PFSK-1 (cell line): ENCODE measurements at regions not wholly inside any gene's neighbourhood (a gene's known extent, or its start where the extent isn't known, plus 50 kb on each side); places are given as distances from the start of the nearest gene placed in this dataset.

Experiments used
- FOXP2 ChIP-seq: optimal IDR thresholded peaks from 2 replicates; pipeline ENCODE3; 2011; ENCODE audit warnings: borderline replicate concordance, control low read depth, inconsistent platforms; ENCODE audit not compliant: insufficient read depth; ENCODE audit errors: extremely low read length, extremely low read depth
- POLR2AphosphoS5 ChIP-seq: IDR thresholded peaks from 2 replicates; pipeline ENCODE4 v1.6.1; 2012; ENCODE audit warnings: low read depth, mild to moderate bottlenecking, control low read depth, low read length, moderate library complexity
- SIN3A ChIP-seq: IDR thresholded peaks from 2 replicates; pipeline ENCODE4 v1.6.1; 2012; ENCODE audit warnings: mild to moderate bottlenecking, low read length, moderate library complexity, borderline replicate concordance; ENCODE audit not compliant: insufficient read depth
- TAF1 ChIP-seq: IDR thresholded peaks from 2 replicates; pipeline ENCODE4 v1.6.1; 2012; ENCODE audit warnings: low read length, control low read depth, borderline replicate concordance; ENCODE audit not compliant: insufficient read depth
- TF ChIP-seq, protein P1 (sequence below), 2 experiments: IDR thresholded peaks; 2 replicates each; pipeline versions ENCODE4 v1.6.1 to v1.8.0; 2011 to 2012; ENCODE audit warnings: low read depth in 2 of 2, low read length in 2 of 2, control low read depth in 1 of 2, inconsistent platforms in 1 of 2, mild to moderate bottlenecking in 1 of 2, moderate library complexity in 1 of 2; ENCODE audit not compliant: insufficient read depth in 1 of 2

DNA sequence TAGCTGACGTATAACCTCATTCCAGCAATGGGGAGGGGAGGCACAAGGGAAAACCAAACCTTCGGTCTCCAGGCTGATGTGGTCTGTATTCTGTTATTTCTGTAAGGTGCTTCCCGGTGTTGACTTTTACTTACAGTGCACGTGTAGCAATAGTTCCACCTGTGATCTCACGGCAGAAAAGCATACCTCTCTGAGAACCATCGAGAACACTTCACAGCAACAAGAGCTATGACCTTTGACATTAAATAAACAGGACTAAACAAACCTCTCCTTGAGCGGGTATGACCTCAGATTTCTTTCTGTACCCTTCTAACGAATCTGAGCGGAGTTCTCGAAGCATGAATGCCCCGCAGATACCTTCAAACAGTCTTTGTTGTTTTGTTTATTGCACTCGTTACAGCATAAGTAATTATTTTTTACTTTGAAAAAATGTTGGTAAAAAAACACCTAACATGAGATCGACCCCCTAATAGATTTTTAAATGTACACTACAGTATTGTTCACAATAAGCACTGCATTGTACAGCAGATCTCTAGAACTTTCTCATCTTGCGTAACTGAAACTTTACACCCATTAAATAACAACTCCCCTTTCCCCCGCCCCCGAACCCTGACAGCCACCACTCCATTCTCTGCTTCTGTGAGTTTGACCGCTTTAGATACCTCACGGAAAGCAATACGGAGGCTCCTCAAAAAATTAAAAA lies 282.3 kb downstream of the GATA3 start:
- TF ChIP-seq SIN3A (no peak), TAF1 (no peak), POLR2AphosphoS5 (no peak), FOXP2 (no peak)
- TF ChIP-seq, protein P1, sequence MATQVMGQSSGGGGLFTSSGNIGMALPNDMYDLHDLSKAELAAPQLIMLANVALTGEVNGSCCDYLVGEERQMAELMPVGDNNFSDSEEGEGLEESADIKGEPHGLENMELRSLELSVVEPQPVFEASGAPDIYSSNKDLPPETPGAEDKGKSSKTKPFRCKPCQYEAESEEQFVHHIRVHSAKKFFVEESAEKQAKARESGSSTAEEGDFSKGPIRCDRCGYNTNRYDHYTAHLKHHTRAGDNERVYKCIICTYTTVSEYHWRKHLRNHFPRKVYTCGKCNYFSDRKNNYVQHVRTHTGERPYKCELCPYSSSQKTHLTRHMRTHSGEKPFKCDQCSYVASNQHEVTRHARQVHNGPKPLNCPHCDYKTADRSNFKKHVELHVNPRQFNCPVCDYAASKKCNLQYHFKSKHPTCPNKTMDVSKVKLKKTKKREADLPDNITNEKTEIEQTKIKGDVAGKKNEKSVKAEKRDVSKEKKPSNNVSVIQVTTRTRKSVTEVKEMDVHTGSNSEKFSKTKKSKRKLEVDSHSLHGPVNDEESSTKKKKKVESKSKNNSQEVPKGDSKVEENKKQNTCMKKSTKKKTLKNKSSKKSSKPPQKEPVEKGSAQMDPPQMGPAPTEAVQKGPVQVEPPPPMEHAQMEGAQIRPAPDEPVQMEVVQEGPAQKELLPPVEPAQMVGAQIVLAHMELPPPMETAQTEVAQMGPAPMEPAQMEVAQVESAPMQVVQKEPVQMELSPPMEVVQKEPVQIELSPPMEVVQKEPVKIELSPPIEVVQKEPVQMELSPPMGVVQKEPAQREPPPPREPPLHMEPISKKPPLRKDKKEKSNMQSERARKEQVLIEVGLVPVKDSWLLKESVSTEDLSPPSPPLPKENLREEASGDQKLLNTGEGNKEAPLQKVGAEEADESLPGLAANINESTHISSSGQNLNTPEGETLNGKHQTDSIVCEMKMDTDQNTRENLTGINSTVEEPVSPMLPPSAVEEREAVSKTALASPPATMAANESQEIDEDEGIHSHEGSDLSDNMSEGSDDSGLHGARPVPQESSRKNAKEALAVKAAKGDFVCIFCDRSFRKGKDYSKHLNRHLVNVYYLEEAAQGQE (IDR thresholded peaks at IDR 0.05; ENCODE audit: insufficient read depth in 1 of 2, low read depth in 2 of 2, low read length in 2 of 2): no peak

DNA sequence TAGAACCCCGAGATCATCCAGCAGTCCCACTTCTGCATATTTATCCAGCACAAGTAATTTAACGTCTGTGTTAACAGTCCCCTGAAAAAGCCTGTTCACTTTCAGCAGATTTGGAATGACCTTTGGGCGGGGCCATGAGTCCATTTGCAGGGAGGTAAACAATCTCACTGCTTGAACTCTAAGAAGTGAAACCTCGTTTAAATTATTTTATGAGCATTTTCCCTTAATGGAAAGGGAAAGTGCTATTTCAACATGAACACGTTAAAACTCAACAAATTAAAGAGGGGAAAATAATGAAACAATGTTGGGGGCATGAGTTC lies 282.8 kb downstream of the GATA3 start:
- TF ChIP-seq POLR2AphosphoS5 (no peak), SIN3A (no peak), FOXP2 (no peak), TAF1 (no peak)
- TF ChIP-seq, protein P1 (IDR thresholded peaks at IDR 0.05; ENCODE audit: insufficient read depth in 1 of 2, low read depth in 2 of 2, low read length in 2 of 2): no peak

DNA sequence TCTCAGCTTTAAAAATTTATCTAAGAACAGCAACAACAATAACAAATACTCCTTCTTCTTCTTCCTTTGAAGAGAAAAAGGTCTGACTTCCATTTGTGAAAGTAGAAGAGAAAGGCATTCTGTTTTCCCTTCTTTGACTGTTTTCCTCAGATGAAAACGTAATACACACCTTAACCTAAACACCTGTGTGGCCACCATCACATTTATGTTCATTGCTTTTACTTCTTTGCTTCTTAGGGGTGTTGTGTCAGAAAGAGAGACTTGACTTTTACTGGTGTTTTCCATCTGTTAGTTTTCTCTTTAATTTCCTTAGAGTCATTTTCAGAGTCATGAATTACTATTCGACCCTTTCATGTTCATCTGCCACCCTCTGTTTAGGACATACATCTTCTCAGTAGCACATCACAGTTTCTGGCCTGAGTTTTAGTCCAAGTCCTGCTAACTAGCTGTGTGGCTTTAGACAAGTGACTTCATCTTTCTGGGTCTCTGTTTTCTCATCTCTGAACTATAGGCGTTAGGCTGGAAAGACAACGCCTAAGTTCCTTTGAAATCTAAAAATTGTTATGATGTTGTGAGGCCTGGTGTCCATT lies 283.8 kb downstream of the GATA3 start:
- TF ChIP-seq, protein P1 (IDR thresholded peaks at IDR 0.05; ENCODE audit: insufficient read depth in 1 of 2, low read depth in 2 of 2, low read length in 2 of 2): no peak
- TF ChIP-seq SIN3A (no peak), POLR2AphosphoS5 (no peak), FOXP2 (no peak), TAF1 (no peak)

DNA sequence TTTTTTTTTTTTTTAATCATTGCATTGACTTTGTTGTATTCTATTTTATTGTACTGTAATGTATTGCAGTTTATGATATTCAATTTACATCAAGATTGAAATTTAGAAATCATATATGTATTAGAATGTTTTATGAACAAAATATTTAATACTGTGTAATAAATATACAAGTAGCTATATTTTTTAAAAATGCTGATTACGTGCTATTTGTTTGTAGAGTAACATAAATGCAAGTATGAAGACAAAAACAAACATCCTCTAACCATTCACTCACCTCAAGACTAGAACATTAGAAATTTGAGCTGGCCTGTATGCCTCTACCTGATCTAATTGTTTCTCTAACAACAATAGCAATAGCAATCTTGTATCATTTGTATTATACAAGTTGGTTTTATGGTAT lies 290.3 kb downstream of the GATA3 start:
- TF ChIP-seq, protein P1 (IDR thresholded peaks at IDR 0.05; ENCODE audit: insufficient read depth in 1 of 2, low read depth in 2 of 2, low read length in 2 of 2): no peak
- TF ChIP-seq POLR2AphosphoS5: no peak
- TF ChIP-seq TAF1: no peak
- TF ChIP-seq SIN3A: no peak
- TF ChIP-seq FOXP2: no peak

DNA sequence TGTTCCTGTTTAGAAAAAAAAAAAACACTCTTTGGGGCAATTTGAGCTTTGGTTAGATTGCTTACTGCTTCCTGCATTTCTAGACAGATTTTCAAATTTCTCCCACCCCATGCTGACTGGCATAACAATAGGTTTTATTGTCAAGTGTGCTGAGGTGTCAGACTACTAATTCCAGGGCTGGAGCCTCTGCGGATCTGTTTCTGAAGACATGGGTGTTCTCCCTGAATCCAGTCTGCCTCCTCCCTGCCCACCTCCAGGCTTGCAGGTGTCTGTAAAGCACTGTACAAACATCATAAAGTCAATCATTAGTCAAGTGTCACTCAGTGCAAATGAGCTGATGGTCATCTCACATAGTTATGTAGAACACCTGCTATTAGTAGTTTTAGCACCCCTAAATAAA lies 292.4 kb downstream of the GATA3 start:
- TF ChIP-seq SIN3A: no peak
- TF ChIP-seq, protein P1 (IDR thresholded peaks at IDR 0.05; ENCODE audit: insufficient read depth in 1 of 2, low read depth in 2 of 2, low read length in 2 of 2): no peak
- TF ChIP-seq TAF1: no peak
- TF ChIP-seq POLR2AphosphoS5: no peak
- no peak for TF ChIP-seq FOXP2
